ENCODE measurements at regions not wholly inside any gene's neighbourhood (a gene's known extent, or its start where the extent isn't known, plus 50 kb on each side); places are given as distances from the start of the nearest gene placed in this dataset.

GRCh38 chr16:51825779-51826178 lies 674.7 kb upstream of the SALL1 start:
- WGBS (ENCODE audit: insufficient coverage): no CpG with 5 or more reads among the region's 2 CpGs
- no peak overlapping the region for H3K4me3 ChIP-seq (ENCODE audit: low read length)
- no peaks in the 10 kb centered on the region for H3K4me1 ChIP-seq (ENCODE audit: control insufficient read depth, insufficient read depth, low read length)
- no peaks in the 10 kb centered on the region for H3K27me3 ChIP-seq (ENCODE audit: control insufficient read depth, insufficient read depth, low read length)
- H3K36me3 ChIP-seq (ENCODE audit: control insufficient read depth, insufficient read depth, low read length): no peaks in the 10 kb centered on the region
- no peaks in the 10 kb centered on the region for H3K9me3 ChIP-seq (replicated peaks; ENCODE audit: control insufficient read depth, low read depth, low read length)
- DNase-seq: no peak
- H3K27ac ChIP-seq (ENCODE audit: low read length): no peak overlapping the region

- no peak overlapping the region for H3K27ac ChIP-seq (ENCODE audit: low read length)
- H3K9me3 ChIP-seq (replicated peaks; ENCODE audit: control insufficient read depth, low read depth, low read length): no peaks in the 10 kb centered on the region
- H3K4me3 ChIP-seq (ENCODE audit: low read length): no peak overlapping the region
- H3K36me3 ChIP-seq (ENCODE audit: control insufficient read depth, insufficient read depth, low read length): no peaks in the 10 kb centered on the region
- H3K4me1 ChIP-seq (ENCODE audit: control insufficient read depth, insufficient read depth, low read length): no peaks in the 10 kb centered on the region
- no CpG with 5 or more reads among the region's 2 CpGs for WGBS (ENCODE audit: insufficient coverage)
- no peak for DNase-seq
- H3K27me3 ChIP-seq (ENCODE audit: control insufficient read depth, insufficient read depth, low read length): no peaks in the 10 kb centered on the region
Measured at GRCh38 chr16:51822471-51822870, 671.4 kb upstream of the SALL1 start.

- no peak for DNase-seq
- no peak overlapping the region for H3K4me3 ChIP-seq (ENCODE audit: low read length)
- H3K27me3 ChIP-seq (ENCODE audit: control insufficient read depth, insufficient read depth, low read length): no peaks in the 10 kb centered on the region
- H3K27ac ChIP-seq (ENCODE audit: low read length): no peak overlapping the region
- H3K9me3 ChIP-seq (replicated peaks; ENCODE audit: control insufficient read depth, low read depth, low read length): no peaks in the 10 kb centered on the region
- no peaks in the 10 kb centered on the region for H3K36me3 ChIP-seq (ENCODE audit: control insufficient read depth, insufficient read depth, low read length)
- H3K4me1 ChIP-seq (ENCODE audit: control insufficient read depth, insufficient read depth, low read length): no peaks in the 10 kb centered on the region
- 80% methylated on average over 1 of the region's 1 CpG for WGBS (ENCODE audit: insufficient coverage)
Measured at GRCh38 chr16:51821527-51821926, 670.5 kb upstream of the SALL1 start.

GRCh38 chr16:51820176-51820575 lies 669.1 kb upstream of the SALL1 start:
- no peaks in the 10 kb centered on the region for H3K36me3 ChIP-seq (ENCODE audit: control insufficient read depth, insufficient read depth, low read length)
- no peaks in the 10 kb centered on the region for H3K9me3 ChIP-seq (replicated peaks; ENCODE audit: control insufficient read depth, low read depth, low read length)
- no peaks in the 10 kb centered on the region for H3K4me1 ChIP-seq (ENCODE audit: control insufficient read depth, insufficient read depth, low read length)
- no peaks in the 10 kb centered on the region for H3K27me3 ChIP-seq (ENCODE audit: control insufficient read depth, insufficient read depth, low read length)
- DNase-seq: no peak
- no CpG with 5 or more reads among the region's 4 CpGs for WGBS (ENCODE audit: insufficient coverage)
- no peak overlapping the region for H3K27ac ChIP-seq (ENCODE audit: low read length)
- H3K4me3 ChIP-seq (ENCODE audit: low read length): no peak overlapping the region

- Histone ChIP-seq H3K36me3 (ENCODE audit: control insufficient read depth, insufficient read depth, low read length) (no peaks in the 10 kb centered on the region), H3K27ac (ENCODE audit: low read length) (no peak overlapping the region), H3K9me3 (replicated peaks; ENCODE audit: control insufficient read depth, low read depth, low read length) (no peaks in the 10 kb centered on the region), H3K27me3 (ENCODE audit: control insufficient read depth, insufficient read depth, low read length) (no peaks in the 10 kb centered on the region), H3K4me1 (ENCODE audit: control insufficient read depth, insufficient read depth, low read length) (no peaks in the 10 kb centered on the region), H3K4me3 (ENCODE audit: low read length) (no peak overlapping the region)
- WGBS (ENCODE audit: insufficient coverage): 13% methylated on average over 4 of the region's 4 CpGs
- DNase-seq: peak; percentile 9
Measured at GRCh38 chr16:51818342-51818944, 667.4 kb upstream of the SALL1 start.

- H3K4me1 ChIP-seq (ENCODE audit: control insufficient read depth, insufficient read depth, low read length): no peaks in the 10 kb centered on the region
- H3K9me3 ChIP-seq (replicated peaks; ENCODE audit: control insufficient read depth, low read depth, low read length): no peaks in the 10 kb centered on the region
- H3K27ac ChIP-seq (ENCODE audit: low read length): no peak overlapping the region
- no peak overlapping the region for H3K4me3 ChIP-seq (ENCODE audit: low read length)
- DNase-seq: no peak
- H3K27me3 ChIP-seq (ENCODE audit: control insufficient read depth, insufficient read depth, low read length): no peaks in the 10 kb centered on the region
- H3K36me3 ChIP-seq (ENCODE audit: control insufficient read depth, insufficient read depth, low read length): no peaks in the 10 kb centered on the region
Measured at GRCh38 chr16:51816929-51817328, 665.9 kb upstream of the SALL1 start.

- no peak overlapping the region for H3K4me3 ChIP-seq (ENCODE audit: low read length)
- H3K36me3 ChIP-seq (ENCODE audit: control insufficient read depth, insufficient read depth, low read length): no peaks in the 10 kb centered on the region
- H3K4me1 ChIP-seq (ENCODE audit: control insufficient read depth, insufficient read depth, low read length): no peaks in the 10 kb centered on the region
- WGBS (ENCODE audit: insufficient coverage): no CpG with 5 or more reads among the region's 3 CpGs
- no peaks in the 10 kb centered on the region for H3K9me3 ChIP-seq (replicated peaks; ENCODE audit: control insufficient read depth, low read depth, low read length)
- no peak for DNase-seq
- H3K27ac ChIP-seq (ENCODE audit: low read length): no peak overlapping the region
- H3K27me3 ChIP-seq (ENCODE audit: control insufficient read depth, insufficient read depth, low read length): no peaks in the 10 kb centered on the region
Measured at GRCh38 chr16:51815523-51815922, 664.5 kb upstream of the SALL1 start.

- no CpG with 5 or more reads among the region's 3 CpGs for WGBS (ENCODE audit: insufficient coverage)
- H3K4me1 ChIP-seq (ENCODE audit: control insufficient read depth, insufficient read depth, low read length): no peaks in the 10 kb centered on the region
- H3K27me3 ChIP-seq (ENCODE audit: control insufficient read depth, insufficient read depth, low read length): no peaks in the 10 kb centered on the region
- H3K36me3 ChIP-seq (ENCODE audit: control insufficient read depth, insufficient read depth, low read length): no peaks in the 10 kb centered on the region
- no peak overlapping the region for H3K27ac ChIP-seq (ENCODE audit: low read length)
- DNase-seq: no peak
- no peak overlapping the region for H3K4me3 ChIP-seq (ENCODE audit: low read length)
- no peaks in the 10 kb centered on the region for H3K9me3 ChIP-seq (replicated peaks; ENCODE audit: control insufficient read depth, low read depth, low read length)
Measured at GRCh38 chr16:51814617-51815016, 663.5 kb upstream of the SALL1 start.

- no peaks in the 10 kb centered on the region for H3K27me3 ChIP-seq (ENCODE audit: control insufficient read depth, insufficient read depth, low read length)
- DNase-seq: no peak
- no peaks in the 10 kb centered on the region for H3K9me3 ChIP-seq (replicated peaks; ENCODE audit: control insufficient read depth, low read depth, low read length)
- H3K27ac ChIP-seq (ENCODE audit: low read length): no peak overlapping the region
- no peak overlapping the region for H3K4me3 ChIP-seq (ENCODE audit: low read length)
- no peaks in the 10 kb centered on the region for H3K36me3 ChIP-seq (ENCODE audit: control insufficient read depth, insufficient read depth, low read length)
- WGBS (ENCODE audit: insufficient coverage): 83% methylated on average over 3 of the region's 4 CpGs
- no peaks in the 10 kb centered on the region for H3K4me1 ChIP-seq (ENCODE audit: control insufficient read depth, insufficient read depth, low read length)
Measured at GRCh38 chr16:51813609-51814008, 662.5 kb upstream of the SALL1 start.

- WGBS (ENCODE audit: insufficient coverage): no CpG with 5 or more reads among the region's 2 CpGs
- H3K27me3 ChIP-seq (ENCODE audit: control insufficient read depth, insufficient read depth, low read length): no peaks in the 10 kb centered on the region
- no peak overlapping the region for H3K27ac ChIP-seq (ENCODE audit: low read length)
- H3K4me1 ChIP-seq (ENCODE audit: control insufficient read depth, insufficient read depth, low read length): no peaks in the 10 kb centered on the region
- no peak for DNase-seq
- H3K4me3 ChIP-seq (ENCODE audit: low read length): no peak overlapping the region
- H3K36me3 ChIP-seq (ENCODE audit: control insufficient read depth, insufficient read depth, low read length): no peaks in the 10 kb centered on the region
- H3K9me3 ChIP-seq (replicated peaks; ENCODE audit: control insufficient read depth, low read depth, low read length): no peaks in the 10 kb centered on the region
Measured at GRCh38 chr16:51812945-51813344, 661.9 kb upstream of the SALL1 start.

- Histone ChIP-seq H3K4me1 (ENCODE audit: control insufficient read depth, insufficient read depth, low read length) (no peaks in the 10 kb centered on the region), H3K9me3 (replicated peaks; ENCODE audit: control insufficient read depth, low read depth, low read length) (no peaks in the 10 kb centered on the region), H3K27me3 (ENCODE audit: control insufficient read depth, insufficient read depth, low read length) (no peaks in the 10 kb centered on the region), H3K4me3 (ENCODE audit: low read length) (no peak overlapping the region), H3K36me3 (ENCODE audit: control insufficient read depth, insufficient read depth, low read length) (no peaks in the 10 kb centered on the region), H3K27ac (ENCODE audit: low read length) (no peak overlapping the region)
- 100% methylated on average over 1 of the region's 2 CpGs for WGBS (ENCODE audit: insufficient coverage)
- DNase-seq: no peak
Measured at GRCh38 chr16:51807551-51807950, 656.5 kb upstream of the SALL1 start.
